Smooth muscle cell (in vitro differentiated cells): ENCODE measurements at regions not wholly inside any gene's neighbourhood (a gene's known extent, or its start where the extent isn't known, plus 50 kb on each side); places are given as distances from the start of the nearest gene placed in this dataset.

Experiments
- DNase-seq: peaks from one replicate; lab custom pipeline; 2025; ENCODE audit not compliant: unreplicated experiment; lab: John Stamatoyannopoulos, UW
- H2AFZ ChIP-seq: fragments of 200-600 bp; sonication (generic); 2 replicates; pipeline ENCODE4 v1.6.0; 2016; ENCODE audit warnings: antibody characterized with exemption, low read depth, mild to moderate bottlenecking
- H3F3A ChIP-seq: fragments of 200-600 bp; sonication (generic); 2 replicates; pipeline ENCODE4 v1.6.0; 2017; ENCODE audit warnings: antibody characterized with exemption, low read depth
- H3K27ac ChIP-seq: fragments of 200-600 bp; sonication (generic); 2 replicates; pipeline ENCODE4 v1.5.1; 2016; ENCODE audit warnings: low read depth, mild to moderate bottlenecking
- H3K27me3 ChIP-seq: fragments of 200-600 bp; sonication (generic); 2 replicates; pipeline ENCODE4 v1.6.1; 2016; ENCODE audit warnings: low read depth, mild to moderate bottlenecking
- H3K36me3 ChIP-seq: fragments of 200-600 bp; sonication (generic); 2 replicates; pipeline ENCODE4 v1.5.1; 2016; ENCODE audit warnings: low read depth
- H3K4me1 ChIP-seq: fragments of 200-600 bp; sonication (generic); 2 replicates; pipeline ENCODE4 v1.5.1; 2016; ENCODE audit warnings: low read depth
- H3K4me2 ChIP-seq: fragments of 200-600 bp; sonication (generic); 2 replicates; pipeline ENCODE4 v1.6.0; 2016; ENCODE audit warnings: mild to moderate bottlenecking
- H3K4me3 ChIP-seq: fragments of 200-600 bp; sonication (generic); 2 replicates; pipeline ENCODE4 v1.5.1; 2016; ENCODE audit warnings: mild to moderate bottlenecking
- H3K79me2 ChIP-seq: fragments of 200-600 bp; sonication (generic); 2 replicates; pipeline ENCODE4 v1.6.0; 2016; ENCODE audit warnings: low read depth, mild to moderate bottlenecking
- H3K9ac ChIP-seq: fragments of 200-600 bp; sonication (generic); 2 replicates; pipeline ENCODE4 v1.6.0; 2016; ENCODE audit warnings: low read depth
- H3K9me3 ChIP-seq: fragments of 200-600 bp; sonication (generic); replicated peaks from 2 replicates; pipeline ENCODE4 v1.5.1; 2016; ENCODE audit warnings: low read depth
- H4K20me1 ChIP-seq: fragments of 200-600 bp; sonication (generic); 2 replicates; pipeline ENCODE4 v1.6.0; 2016; ENCODE audit warnings: low read depth
- CTCF ChIP-seq: fragments of 200-600 bp; sonication (generic); IDR thresholded peaks from 2 replicates; pipeline ENCODE4 v1.5.1; 2017; ENCODE audit warnings: borderline replicate concordance, mild to moderate bottlenecking, antibody characterized with exemption; ENCODE audit not compliant: insufficient read depth, poor library complexity, severe bottlenecking
- WGBS: methylation state at CpG from one replicate; pipeline ENCODE4 v1.1.7; 2016; ENCODE audit warnings: low lambda C conversion rate; 5-methylcytosine and 5-hydroxymethylcytosine counted together

GRCh38 chr20:39528436-39528835 lies 566.3 kb downstream of the DHX35 start:
- TF ChIP-seq CTCF, result no peak
- H3K27ac ChIP-seq, result no peak overlapping the region
- H4K20me1 ChIP-seq, result no peaks in the 10 kb centered on the region
- no peak overlapping the region for H2AFZ ChIP-seq
- H3F3A ChIP-seq, result peaks cover 7% of the 10 kb centered on the region
- 96% methylated on average over 4 of the region's 4 CpGs for WGBS
- no peak for DNase-seq
- H3K4me1 ChIP-seq, result peaks cover 8% of the 10 kb centered on the region
- no peaks in the 10 kb centered on the region for H3K36me3 ChIP-seq
- H3K27me3 ChIP-seq, result no peaks in the 10 kb centered on the region
- no peaks in the 10 kb centered on the region for H3K79me2 ChIP-seq
- no peak overlapping the region for H3K4me3 ChIP-seq
- H3K4me2 ChIP-seq, result no peak overlapping the region
- H3K9me3 ChIP-seq, result no peaks in the 10 kb centered on the region
- H3K9ac ChIP-seq, result no peak overlapping the region

- TF ChIP-seq CTCF, result no peak
- Histone ChIP-seq H3K27ac (peak overlapping the region; percentile 77), H3K79me2 (no peaks in the 10 kb centered on the region), H3F3A (peaks cover 7% of the 10 kb centered on the region), H3K4me3 (no peak overlapping the region), H2AFZ (no peak overlapping the region), H3K36me3 (no peaks in the 10 kb centered on the region), H4K20me1 (no peaks in the 10 kb centered on the region), H3K4me2 (peak overlapping the region; percentile 47), H3K4me1 (peaks cover 8% of the 10 kb centered on the region), H3K9me3 (no peaks in the 10 kb centered on the region), H3K27me3 (no peaks in the 10 kb centered on the region), H3K9ac (peak overlapping the region; percentile 3)
- no peak for DNase-seq
- 18% methylated on average over 4 of the region's 4 CpGs for WGBS
These were observed 562.3 kb downstream of the DHX35 start for GRCh38 chr20:39524371-39524911.

GRCh38 chr20:39523405-39523804 lies 561.3 kb downstream of the DHX35 start:
- TF ChIP-seq CTCF, result no peak
- H2AFZ ChIP-seq, result no peak overlapping the region
- H3F3A ChIP-seq, result peaks cover 7% of the 10 kb centered on the region
- DNase-seq, result no peak
- no peaks in the 10 kb centered on the region for H3K9me3 ChIP-seq
- no peak overlapping the region for H3K4me3 ChIP-seq
- H3K27ac ChIP-seq, result peak overlapping the region; percentile 77
- H3K79me2 ChIP-seq, result no peaks in the 10 kb centered on the region
- H3K9ac ChIP-seq, result no peak overlapping the region
- H4K20me1 ChIP-seq, result no peaks in the 10 kb centered on the region
- WGBS, result 91% methylated on average over 1 of the region's 1 CpG
- H3K4me1 ChIP-seq, result peaks cover 8% of the 10 kb centered on the region
- H3K36me3 ChIP-seq, result no peaks in the 10 kb centered on the region
- H3K27me3 ChIP-seq, result no peaks in the 10 kb centered on the region
- peak overlapping the region; percentile 47 for H3K4me2 ChIP-seq

GRCh38 chr20:39518654-39519053 lies 556.5 kb downstream of the DHX35 start:
- Histone ChIP-seq H2AFZ (no peak overlapping the region), H3K4me1 (peaks cover 3% of the 10 kb centered on the region), H3K9me3 (no peaks in the 10 kb centered on the region), H3K27me3 (no peaks in the 10 kb centered on the region), H3K36me3 (no peaks in the 10 kb centered on the region), H3K9ac (no peak overlapping the region), H4K20me1 (no peaks in the 10 kb centered on the region), H3K4me3 (no peak overlapping the region), H3F3A (peaks cover 2% of the 10 kb centered on the region), H3K27ac (peak overlapping the region; percentile 70), H3K4me2 (no peak overlapping the region), H3K79me2 (no peaks in the 10 kb centered on the region)
- 27% methylated on average over 5 of the region's 5 CpGs for WGBS
- no peak for TF ChIP-seq CTCF
- DNase-seq, result no peak
